ENCODE measurements at regions not wholly inside any gene's neighbourhood (a gene's known extent, or its start where the extent isn't known, plus 50 kb on each side); places are given as distances from the start of the nearest gene placed in this dataset.

- TF ChIP-seq, protein P1, sequence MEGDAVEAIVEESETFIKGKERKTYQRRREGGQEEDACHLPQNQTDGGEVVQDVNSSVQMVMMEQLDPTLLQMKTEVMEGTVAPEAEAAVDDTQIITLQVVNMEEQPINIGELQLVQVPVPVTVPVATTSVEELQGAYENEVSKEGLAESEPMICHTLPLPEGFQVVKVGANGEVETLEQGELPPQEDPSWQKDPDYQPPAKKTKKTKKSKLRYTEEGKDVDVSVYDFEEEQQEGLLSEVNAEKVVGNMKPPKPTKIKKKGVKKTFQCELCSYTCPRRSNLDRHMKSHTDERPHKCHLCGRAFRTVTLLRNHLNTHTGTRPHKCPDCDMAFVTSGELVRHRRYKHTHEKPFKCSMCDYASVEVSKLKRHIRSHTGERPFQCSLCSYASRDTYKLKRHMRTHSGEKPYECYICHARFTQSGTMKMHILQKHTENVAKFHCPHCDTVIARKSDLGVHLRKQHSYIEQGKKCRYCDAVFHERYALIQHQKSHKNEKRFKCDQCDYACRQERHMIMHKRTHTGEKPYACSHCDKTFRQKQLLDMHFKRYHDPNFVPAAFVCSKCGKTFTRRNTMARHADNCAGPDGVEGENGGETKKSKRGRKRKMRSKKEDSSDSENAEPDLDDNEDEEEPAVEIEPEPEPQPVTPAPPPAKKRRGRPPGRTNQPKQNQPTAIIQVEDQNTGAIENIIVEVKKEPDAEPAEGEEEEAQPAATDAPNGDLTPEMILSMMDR (conservative IDR thresholded peaks at IDR 0.05; ENCODE audit: low read length): no peak
- no peak for TF ChIP-seq EZH2phosphoT487 (IDR thresholded peaks at IDR 0.05; ENCODE audit: borderline replicate concordance, low read depth, low read length)
Measured at GRCh38 chr2:14197293-14197692, 435.2 kb upstream of the LRATD1 start.
